Occipital lobe (tissue), 1 donor: ENCODE measurements at regions not wholly inside any gene's neighbourhood (a gene's known extent, or its start where the extent isn't known, plus 50 kb on each side); places are given as distances from the start of the nearest gene placed in this dataset.
A peak's percentile ranks its signal among the peaks of the same experiment; 100 is the strongest.
"Not testable (repeated sequence)": the region's sequence is repeated elsewhere in the genome, so short reads cannot be mapped to it uniquely, and the experiment has no call there.

ENCODE experiments used
- DNase-seq: peaks from one replicate; lab custom pipeline; 2025; lab: John Stamatoyannopoulos, UW

DNA sequence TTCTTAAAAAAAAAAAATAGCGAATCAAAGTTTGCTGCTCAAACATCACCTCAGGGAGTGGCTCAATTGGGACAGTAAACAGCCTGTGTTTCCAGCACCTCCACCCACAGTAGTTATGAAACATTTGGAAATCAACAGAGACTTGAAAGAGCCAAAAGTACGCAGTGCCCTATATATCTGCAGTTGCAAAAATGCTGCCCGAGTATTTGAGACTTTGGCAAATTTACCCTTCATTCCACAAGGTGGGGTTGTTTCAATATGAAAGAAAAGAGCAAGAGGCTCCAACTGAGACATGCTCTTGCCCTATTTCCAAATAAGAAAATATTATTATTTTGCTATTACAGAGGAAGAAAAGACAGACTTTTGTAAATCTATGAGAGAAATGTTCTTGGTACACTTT lies 851.1 kb upstream of the RAG2 start:
- peak; percentile 5 for DNase-seq

DNA sequence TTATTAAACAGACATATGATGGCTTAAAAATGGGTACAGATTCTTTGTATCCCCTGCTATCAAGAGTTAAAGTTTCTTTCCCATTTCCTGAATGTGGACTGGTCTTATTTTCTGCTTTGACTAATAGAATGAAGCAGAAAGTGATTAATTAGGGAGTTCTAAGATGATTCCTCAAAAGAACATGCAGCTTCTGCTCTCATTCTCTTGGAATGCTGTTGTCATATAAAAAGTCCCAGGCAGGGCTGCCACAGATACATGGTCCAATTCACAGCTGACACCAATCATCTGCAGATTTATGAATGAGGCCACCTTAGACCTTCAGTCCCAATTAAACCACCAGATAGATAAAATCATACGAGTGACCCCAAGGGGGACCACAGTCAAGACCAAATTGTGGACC lies 844.5 kb upstream of the RAG2 start:
- no peak for DNase-seq

DNA sequence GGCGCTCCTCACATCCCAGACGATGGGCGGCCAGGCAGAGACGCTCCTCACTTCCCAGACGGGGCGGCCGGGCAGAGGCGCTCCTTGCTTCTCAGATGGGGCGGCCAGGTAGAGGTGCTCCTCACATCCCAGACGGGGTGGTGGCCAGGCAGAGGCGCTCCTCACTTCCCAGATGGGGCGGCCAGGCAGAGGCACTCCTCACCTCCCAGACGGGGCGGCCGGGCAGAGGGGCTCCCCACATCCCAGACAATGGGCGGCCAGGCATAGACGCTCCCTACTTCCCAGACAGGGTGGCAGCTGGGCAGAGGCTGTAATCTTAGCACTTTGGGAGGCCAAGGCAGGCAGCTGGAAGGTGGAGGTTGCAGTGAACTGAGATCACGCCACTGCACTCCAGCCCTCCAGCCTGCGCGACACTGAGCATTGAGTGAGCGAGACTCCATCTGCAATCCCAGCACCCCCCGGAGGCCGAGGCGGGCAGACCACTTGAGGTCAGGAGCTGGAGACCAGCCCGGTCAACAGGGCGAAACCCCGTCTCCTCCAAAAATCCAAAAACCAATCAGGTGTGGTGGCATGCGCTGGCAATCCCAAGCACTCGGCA lies 833.7 kb upstream of the RAG2 start:
- not testable (repeated sequence) for DNase-seq

DNA sequence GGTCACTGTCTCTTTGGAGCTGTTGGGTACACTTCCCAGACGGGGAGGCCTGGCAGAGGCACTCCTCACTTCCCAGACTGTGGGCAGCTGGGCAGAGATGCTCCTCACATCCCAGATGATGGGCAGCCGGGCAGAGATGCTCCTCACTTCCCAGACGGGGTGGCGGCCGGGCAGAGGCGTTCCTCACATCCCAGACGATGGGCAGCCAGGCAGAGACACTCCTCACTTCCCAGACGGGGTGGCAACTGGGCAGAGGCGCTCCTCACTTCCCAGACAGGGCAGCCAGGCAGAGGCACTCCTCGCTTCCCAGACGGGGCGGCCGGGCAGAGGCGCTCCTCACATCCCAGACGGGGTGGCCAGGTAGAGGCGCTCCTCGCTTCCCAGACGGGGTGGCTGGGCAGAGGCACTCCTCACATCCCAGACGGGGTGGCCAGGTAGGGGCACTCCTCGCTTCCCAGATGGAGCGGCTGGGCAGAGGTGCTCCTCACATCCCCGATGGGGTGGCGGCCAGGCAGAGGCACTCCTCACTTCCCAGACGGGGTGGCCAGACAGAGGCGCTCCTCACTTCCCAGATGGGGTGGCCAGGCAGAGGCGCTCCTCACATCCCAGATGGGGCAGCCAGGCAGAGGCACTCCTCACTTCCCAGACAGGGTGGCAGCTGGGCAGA lies 833.1 kb upstream of the RAG2 start:
- DNase-seq = not testable (repeated sequence)

DNA sequence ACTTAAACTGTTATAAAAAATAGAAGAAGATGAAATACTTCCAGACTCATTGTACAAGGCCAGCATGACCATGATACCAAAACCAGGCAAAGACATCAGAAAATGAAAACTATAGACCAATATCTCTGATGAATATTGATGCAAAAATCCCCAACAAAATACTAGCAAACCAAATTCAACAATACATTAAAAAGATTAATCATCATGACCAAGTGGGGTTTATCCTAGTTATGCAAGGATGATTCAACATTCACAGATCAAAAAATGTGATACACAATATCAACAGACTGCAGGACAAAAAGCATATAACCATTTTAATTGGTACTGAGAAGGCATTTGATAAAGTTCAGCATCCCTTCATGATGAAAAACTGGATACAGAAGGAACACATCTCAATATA lies 824.5 kb upstream of the RAG2 start:
- DNase-seq = no peak

DNA sequence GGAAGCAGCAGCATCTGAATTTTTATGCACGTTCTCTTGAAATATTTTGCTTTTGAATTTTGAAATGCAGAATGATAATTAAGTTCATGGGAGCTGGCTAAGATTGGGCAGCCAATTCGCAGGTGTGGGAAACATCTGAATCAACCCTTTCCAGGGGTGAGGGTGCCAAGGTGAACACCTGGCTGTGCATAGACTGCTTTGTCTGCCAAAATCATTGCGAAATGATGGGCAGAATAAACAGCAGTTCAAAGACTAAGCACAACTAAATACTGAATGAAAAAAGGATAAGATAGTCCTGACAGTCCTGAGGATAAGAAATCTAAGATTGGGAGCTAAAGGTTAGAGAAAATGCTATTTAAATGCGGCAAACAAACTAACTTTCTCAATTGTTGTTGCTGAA lies 813.3 kb upstream of the RAG2 start:
- no peak for DNase-seq

DNA sequence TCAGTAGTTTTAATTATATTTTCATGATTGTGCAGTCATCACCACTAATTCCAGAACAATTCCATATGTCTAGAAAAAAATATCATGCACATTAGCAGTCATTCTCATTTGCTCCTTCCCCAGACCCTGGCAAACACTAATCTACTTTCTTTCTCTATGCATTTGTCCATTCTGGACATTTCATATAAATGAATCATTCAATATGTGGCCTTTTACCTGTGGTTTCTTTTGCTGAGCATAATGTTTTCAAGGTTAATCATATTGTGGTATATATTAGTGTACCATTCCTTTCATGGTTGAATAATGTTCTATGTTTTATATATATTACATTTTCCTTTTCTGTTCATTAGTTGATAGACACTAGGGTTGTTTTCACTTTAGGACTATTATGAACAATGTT lies 811.1 kb upstream of the RAG2 start:
- no peak for DNase-seq

DNA sequence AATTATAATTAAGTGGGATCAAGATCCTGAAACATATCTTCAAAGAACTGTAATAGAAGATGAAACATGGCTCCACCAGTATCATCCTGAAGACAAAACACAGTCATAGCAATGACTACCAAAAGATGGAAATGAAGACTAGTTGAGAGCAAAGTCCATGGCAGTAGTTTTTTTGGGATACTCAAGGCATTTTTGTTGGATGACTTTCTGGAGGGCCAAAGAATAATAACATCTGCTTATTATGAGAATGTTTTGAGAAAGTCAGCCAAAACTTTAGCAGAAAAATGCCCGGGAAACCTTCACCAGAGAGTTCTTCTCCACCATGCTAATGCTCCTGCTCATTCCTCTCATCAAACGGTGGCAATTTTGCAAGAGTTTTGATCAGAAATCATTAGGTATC lies 809.4 kb upstream of the RAG2 start:
- no peak for DNase-seq

DNA sequence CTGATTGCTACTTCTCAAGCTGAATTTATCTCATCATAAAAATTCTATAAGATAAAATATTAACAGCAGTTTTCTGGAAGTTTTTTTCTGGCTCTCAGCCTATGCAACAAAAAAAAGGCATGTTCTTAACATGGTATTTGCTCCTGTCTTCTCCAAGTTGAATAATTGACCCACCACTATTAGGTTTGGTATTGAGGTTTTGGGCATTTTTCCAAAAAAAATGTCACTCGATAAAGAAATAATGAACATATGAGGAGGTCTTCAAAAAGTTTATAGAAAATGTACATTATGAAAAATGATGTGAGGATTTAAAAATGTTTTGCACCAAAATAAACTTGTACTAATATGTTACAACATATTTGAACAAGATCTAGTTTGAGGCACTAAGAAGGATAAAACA lies 808.6 kb upstream of the RAG2 start:
- DNase-seq = no peak

DNA sequence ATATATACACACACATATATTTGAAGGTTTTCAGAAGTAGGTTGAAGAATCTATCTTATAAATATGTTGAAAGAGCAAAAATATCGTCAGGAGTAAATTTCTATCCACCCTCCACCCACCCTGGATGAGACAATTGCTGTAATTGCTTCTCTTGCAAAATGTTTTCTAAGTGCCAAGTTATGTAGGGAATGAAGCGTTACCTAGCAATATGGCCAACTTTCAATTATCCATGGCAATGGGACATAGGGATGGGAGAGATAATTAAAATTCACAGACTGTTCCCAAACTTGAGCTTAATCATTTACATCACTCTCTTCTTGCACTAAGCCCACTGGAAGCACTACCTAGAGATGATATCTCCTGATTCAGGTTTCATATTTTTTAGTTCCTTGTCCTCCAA lies 806.2 kb upstream of the RAG2 start:
- DNase-seq = no peak

DNA sequence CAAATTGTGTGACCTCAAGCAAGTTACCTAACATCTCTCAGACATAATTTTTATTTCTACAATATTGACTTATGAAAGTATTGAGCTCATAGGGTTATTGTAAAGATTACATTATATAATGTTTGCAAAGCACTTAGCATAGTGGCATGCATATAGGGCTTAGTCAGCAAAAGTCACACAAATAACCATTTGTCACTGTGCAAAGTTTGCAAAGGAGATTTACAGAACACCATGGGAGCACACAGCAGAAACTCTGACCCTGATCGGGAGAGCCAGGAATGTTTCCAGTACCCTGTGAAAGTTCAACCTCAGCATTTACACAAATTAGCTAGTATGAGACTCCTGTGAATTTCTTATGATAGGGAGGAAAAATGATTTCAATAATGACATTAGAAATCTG lies 804.6 kb upstream of the RAG2 start:
- DNase-seq = no peak

DNA sequence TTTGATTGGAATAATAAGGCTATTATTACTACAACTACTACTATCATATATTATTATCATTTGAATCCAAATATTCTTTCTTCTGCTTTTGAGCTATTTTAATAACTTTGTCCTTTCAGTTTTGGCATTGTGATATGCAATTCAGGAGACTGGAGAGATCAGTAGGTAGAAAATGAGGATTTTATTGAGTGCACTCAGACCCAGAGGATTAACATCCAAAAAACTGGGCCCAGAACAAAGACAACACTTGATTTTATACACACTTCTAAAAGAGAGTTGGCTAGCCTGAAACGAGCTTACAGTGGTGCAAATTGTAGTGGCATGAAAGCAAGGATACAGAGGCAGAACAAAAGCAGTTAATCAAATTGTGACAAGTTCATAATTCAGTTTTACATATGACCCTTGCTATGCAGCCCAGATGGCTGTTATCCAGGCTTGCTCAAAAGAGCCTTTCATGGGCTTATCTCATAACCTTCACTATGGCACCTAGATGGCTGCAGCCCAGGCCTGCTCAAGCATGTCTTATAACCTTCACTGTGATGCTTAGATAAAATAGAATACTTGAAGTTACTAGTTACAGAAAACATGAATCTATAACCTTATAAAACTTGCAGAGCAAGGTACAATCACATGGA lies 796.3 kb upstream of the RAG2 start:
- no peak for DNase-seq

DNA sequence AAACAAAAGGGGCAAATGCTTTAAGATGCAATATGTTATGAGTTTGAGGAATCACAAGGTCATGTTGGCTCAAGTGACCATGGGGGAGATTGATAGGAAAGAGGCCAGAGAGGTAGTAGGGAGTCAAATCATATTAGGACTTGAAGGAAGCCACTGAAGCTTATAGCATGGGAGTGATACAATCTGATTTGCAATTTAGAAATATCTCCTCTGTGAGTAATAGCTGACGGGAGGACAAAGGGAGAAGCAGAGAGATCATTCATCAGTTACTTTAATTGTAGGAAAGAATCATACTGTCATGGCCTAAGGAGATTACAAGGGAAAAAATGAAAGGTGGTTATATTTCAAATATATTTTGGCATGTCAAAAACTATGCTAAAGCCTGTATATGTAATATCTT lies 793.6 kb upstream of the RAG2 start:
- DNase-seq = no peak

DNA sequence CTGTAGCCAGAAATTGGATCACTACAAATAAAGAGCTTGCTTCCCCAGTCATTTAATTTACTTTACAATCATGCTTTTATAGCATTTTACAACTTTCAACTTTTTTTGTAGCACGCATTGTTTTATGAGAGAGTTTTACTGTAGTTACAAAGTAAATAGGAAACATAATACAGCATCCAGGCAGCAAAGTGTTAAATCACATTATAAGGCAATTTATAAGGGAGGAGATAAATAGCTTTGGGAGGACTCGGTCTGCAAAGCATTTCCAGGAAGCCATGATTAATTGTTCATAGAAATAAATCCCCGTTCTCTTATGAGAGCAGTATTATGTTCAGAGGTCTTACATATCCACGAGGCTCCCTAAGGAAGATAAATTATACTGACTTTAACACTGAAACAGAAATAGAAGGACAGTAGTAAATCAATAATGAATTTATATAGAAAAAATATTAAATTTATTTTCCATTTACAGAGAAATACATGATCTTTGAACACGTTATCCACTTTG lies 792.6 kb upstream of the RAG2 start:
- DNase-seq = no peak

DNA sequence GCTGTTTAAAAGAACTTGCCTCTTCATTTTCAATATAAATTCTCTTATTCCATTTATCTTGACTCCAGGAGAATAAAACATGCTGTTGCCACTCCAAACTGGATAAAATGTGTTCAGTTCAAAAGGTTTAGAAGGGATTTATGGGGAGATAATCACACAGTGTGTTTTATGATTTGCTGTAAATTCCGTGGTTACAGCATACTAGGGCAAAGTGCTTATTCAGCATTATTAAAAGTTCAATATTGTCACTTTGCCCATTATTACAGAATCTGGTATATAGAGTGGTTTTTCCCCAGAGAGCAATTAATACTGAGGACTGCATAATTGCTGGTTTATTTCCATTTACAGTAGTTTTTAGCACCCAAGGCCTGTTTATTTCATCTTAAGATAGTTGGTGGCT lies 780.9 kb upstream of the RAG2 start:
- no peak for DNase-seq

DNA sequence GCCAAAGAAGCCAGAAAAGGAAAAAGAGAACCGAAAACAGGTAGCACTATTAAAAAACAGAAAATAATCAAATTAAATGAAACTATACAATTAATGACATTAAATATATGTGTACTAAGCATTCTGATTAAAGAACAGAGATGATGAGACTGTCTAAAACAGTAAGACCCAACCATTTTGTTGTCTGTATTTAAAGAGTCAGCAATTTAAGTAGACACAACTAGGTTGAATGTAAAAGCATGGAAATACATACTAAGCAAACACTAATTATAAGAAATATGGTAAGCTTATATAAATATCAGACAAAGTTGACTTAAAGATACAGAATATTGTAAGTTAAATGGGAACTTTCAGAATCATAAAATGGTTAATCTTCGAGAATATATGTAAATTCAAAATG lies 774.6 kb upstream of the RAG2 start:
- DNase-seq = no peak

DNA sequence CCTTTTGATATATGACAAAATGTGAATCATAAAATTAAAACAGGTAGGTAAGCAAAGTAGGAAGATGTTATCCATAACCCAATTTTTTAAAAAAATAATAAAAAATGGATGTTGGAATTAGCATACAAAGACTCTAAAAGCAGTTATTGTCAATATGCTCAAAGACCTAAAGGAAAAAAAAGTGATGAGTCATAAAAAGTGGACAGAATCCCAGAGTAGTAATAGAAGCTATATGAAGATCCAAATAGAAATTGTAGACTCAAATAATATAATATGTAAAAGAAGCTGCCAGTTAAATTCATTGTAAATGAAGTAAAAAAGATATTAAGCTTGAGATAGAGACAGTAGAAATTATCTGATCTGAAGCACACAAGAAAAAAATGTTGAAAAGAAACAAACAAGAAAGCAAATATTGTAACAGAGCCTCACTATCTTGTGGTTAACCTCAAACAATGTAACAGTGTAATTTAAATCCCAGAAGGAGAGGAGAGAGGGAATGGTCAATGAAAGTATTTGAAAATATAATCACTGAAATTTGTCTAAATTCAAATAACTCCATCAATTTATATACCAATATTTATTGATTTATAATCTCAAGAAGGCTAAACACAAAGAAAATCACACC lies 773.4 kb upstream of the RAG2 start:
- no peak for DNase-seq

DNA sequence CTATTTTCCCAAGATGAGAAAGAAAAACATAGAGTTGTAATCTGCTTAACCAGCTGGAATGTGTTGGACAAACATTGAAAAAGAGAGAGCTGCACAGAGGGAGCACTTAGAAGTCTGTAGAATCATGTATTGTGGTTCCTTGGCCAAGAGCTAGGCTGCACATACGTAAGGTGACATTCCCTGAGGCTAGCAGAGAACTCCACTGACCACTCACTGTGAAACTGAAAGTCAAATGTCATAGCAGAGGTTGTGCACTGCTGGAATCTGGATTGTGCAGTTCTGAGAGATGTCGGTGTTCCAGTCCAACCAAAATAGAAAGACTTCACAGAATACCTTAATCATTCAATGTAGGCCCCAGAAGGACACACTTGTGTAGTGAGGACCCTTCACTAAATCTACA lies 772.8 kb upstream of the RAG2 start:
- DNase-seq = no peak

DNA sequence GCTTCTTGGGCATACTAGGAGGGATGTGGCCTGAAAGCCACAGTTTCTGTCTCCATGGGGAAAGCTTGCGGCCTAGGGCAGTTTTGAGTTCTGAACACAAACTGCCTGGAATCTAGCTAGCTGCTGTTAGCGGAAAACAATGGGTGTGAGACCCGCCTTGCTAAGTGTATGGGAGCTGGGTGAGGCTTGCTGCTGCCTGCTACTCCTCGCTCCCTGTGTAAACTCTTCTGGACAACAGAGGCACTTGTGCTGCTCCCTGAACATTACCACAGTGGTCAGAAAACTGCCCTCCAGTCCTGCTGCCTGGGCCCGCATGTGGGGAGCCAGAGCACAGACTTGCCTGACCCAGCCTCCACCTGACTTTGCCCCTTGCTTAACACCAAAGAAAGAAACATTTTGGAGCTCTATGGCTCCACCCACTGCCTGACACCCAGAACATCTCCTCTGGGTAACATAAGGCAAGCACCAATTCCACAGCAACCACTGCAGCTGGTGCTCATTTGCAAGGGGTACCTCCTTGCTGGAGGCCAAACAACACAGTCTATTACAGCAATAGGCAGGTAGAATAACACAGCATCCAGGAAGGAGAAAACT lies 766.3 kb upstream of the RAG2 start:
- DNase-seq = no peak

DNA sequence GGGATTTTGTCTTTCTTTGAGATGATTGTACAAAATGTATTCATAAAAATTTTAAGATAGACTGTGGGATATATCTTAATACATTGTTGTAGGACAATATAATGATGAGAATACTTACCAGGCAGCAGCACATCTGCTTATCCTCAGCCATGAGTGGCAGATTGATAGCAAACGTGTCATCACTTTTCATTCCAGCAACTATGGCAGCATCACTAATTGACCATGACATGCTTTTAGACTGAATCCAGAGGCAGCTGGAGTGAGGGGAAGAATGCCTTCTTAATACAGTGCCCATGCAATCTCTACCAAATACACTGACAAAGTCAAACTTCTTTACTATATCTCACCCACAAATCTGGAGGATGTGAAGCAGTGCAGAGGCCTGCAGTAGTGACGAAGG lies 755.2 kb upstream of the RAG2 start:
- DNase-seq = no peak

DNA sequence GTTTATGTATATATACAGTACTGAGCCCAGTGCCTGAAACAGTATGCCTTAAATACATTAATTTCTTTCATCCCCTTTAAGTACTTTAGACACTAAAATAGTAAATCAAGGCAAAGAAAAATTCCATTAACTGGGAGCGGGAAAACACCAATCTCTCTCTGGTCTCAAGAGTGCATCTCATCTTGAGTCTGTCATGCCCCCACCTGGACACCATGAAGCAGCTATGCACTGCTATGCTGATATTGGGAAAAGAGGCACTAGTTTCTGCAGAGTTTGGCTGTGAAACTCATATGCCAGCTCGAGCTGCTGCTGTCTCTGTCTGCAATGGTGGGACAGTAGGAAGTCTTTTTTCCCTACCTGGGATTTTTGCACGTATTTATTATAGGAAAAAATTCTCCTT lies 754.4 kb upstream of the RAG2 start:
- DNase-seq = no peak

DNA sequence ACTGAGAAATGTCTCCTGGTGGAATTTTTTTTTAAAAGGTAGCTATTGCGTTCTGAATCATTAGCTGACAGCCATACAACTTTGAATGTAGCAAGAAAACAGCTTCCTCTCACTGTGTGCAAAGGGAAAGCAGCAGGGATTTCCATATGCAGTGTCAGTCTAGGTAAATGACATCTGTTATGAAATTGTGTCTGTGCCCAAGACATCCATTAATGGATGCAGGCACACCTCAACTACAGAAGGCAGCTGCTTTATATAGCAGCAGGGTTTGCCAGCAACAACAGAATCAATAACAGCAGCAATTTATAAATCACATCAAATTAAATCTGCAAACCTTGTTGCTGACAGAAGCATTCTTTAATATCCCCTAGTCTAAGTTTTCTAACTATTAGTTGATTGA lies 745.3 kb upstream of the RAG2 start:
- no peak for DNase-seq
